ENCODE measurements at regions not wholly inside any gene's neighbourhood (a gene's known extent, or its start where the extent isn't known, plus 50 kb on each side); places are given as distances from the start of the nearest gene placed in this dataset.
"Not testable (repeated sequence)": the region's sequence is repeated elsewhere in the genome, so short reads cannot be mapped to it uniquely, and the experiment has no call there.

DNA sequence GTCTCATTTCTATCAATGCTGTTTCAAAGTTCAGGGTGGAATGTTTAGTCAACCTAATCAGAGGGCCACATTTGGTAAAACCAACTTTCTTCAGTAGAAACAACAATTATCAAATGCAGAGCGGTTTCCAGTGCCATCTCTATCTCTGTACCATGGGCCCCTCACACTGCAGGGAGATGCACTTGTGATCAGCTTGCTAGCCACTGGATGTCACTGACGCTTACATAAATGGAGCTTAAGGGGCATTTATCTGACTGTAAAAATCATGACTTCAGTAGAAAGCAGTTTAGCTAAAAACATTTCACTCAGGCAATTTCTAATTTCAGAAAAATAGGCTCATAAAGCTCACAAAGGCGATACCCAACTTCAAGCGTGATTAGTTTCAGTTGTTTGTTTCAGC, 678.0 kb downstream of the ZEB2 start:
- DNase-seq = no peak

DNA sequence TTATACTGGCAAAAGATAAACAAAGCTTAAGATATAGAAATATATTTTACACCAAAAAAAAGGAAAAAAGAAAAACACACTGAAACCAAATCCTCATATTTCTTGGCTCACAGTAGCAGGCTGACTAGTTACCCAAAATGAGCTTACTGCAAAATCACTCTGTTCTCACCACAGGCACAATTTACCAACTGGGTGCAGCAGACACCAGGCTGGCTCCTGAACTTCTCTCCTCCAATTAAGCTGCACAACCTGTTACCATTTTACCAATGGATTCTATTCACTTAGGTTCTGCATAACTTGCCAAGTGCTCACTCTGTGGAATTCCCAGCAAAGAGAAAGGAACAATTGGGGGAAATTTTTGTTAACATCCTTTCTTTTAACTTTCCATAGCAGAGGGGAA, 679.3 kb downstream of the ZEB2 start:
- no peak for DNase-seq

DNA sequence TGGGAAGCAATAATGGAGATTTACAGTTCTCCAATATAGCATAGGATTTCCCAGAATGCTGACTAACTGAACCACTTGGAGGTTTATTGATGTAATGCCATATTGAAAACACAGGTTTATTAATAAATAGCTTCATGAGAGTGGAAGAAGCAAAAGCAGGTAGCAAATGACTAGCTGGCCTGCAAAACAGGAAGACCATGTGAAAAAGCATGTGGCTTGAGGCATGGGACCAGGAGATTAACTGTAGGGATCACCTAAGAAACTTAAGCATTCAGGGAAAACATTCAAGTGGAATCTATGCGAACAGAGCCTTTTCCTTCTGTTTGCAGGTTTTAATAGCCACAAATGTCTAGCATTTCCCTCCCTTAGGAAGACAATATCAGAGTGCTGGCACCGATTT, 679.7 kb downstream of the ZEB2 start:
- DNase-seq = no peak

DNA sequence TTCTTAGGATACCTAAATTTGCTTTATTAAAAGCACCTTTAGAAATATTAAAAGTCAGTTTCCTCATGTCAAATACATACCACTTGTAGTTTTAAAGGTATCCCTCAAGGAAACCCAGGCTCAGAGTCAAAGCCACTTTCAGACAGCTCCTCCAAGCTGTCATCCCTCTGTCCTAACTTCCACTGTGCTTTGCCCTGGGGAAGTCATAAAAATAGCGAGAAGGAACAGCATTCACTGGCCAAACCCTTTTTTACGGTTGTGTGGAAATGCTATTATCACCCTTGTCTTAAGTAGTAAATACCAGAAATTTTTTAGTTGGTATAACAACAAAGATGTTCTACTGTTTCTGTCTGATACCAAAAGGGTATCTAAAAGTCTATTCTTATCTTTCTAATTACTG, 680.5 kb downstream of the ZEB2 start:
- DNase-seq = no peak

DNA sequence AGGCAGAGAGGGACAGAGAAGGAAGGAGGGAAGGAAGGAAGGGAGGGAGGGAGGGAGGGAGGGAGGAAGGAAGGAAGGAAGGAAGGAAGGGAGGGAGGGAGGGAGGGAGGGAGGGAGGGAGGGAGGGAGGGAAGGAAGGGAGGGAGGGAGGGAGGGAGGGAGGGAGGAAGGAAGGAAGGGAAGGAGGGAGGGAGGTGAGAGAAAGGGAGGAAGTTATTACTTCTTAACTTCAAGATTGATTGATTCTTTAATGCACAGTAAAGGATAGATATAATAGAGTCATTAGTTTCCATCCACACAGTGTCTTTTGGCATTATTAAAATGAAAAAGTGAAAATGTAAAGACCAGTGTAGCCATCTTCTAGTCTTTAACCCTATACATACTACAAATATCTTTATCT, 682.9 kb downstream of the ZEB2 start:
- DNase-seq = not testable (repeated sequence)

DNA sequence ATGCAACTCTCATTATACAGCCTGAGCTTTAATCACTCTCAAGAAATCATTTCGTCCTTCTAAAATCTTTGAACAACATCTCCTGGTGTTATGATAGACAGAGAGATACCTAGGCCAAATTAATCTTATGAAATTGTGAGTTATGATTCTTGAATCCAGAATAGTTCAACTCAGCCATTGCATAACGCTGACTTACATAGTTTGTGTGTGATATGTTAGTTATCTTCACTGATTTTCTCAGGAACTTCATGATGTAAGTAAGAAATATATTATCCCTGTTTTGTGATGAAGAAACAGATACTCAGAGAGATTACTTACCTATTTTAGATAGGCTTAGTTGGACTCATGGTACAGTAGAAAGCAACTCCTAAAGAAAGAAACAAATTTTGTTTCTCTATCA, 684.4 kb downstream of the ZEB2 start:
- no peak for DNase-seq

DNA sequence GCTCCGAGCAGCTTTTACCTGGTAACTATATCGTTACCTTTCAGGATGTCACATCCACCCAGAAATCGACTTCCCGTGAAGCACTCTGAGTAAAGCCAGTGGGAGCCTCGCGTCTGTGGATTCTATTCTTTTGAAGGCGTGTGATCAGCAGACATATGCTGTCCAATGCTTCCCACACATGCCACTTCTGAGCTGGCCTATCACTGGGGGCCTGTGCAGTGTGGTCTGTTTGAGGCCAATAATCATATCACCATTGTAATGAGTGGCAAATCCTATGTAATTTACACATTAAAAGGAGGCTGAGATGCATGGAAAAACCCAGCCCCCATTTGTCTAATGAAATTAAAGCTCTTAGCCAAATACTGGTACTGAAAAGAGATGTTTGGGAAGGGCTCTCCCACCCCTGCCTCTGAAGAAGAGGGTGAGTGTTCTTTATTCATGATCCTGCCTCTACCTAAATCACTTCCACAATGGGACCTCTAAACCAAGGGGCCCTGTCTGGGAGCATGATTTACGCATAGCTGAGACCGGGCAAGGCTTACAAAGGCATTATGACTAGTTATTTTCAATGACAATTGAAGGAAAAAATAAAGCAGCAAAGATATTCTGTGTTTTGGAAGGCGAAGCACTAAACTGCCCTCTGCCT, 686.8 kb downstream of the ZEB2 start:
- no peak for DNase-seq

DNA sequence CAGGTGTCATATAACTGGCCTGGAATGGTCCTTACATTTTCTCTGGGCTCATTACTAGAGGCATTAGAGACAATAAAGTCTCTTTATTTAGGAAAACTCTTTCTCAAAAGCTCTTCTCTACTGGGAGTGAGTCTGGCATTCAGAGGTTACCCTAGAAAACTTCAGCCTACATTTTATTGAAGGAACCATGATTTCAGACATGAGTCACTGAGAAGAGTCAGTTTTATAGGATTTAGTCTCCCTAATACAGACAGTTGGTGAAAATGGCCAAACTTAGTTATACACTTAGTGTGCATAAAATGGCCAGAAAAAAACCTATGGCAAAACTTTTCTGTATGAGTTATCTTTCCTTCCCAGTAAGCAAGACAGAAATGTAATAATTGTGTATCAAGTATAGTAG, 689.4 kb downstream of the ZEB2 start:
- no peak for DNase-seq

DNA sequence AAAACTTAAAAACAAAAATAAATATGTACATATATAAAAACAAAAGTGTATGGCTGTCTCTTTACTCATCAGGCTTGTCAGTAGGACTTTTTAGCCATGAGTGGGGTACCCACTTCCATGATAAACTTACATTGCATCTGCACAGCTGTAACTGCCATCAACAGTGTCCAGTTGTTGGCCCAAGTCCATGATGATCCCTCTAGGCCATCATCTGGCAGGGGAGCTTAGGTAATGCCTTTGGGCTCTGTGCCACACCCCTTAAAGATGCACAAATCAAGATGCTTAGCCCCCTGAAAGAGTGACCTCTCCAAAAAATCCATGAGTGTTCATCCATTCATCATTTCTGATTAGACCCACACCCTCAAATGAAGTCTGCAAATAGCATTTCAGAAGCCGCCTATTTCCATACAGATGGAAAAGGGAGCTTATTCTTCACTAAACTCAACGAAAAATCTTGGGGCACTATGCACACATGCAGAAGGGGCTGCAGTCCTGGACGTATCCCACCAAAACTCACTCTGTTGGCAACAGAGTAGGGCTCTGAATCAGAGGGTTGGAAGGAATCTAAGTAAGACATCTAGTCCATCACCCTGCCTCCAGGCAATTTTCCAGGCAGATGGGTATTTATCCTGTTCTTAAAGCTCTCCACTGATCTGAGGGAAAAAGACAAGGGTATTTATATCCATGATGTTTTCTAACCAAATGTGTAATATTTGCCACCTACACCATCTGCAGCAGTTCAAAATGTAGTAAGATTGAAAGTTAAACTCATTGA, 691.0 kb downstream of the ZEB2 start:
- DNase-seq = no peak

DNA sequence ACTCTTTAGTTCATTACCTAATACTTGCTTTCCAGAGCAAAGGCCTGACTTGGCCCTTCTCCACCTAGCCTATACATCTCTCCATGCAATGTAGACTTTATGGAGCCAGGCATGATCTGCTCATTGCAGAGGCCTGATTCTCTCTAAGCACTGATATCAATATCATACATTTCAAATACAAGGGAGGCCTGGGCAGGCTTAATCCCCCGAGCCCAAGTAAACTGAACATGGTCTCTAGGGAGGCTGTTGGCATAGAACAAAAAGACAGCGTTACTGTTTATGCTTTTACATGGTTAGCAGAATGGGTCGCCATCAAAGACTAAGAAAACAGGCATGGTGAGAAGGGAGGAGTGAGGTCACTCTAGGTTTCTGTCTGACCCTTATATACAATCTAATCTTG, 695.1 kb downstream of the ZEB2 start:
- no peak for DNase-seq

DNA sequence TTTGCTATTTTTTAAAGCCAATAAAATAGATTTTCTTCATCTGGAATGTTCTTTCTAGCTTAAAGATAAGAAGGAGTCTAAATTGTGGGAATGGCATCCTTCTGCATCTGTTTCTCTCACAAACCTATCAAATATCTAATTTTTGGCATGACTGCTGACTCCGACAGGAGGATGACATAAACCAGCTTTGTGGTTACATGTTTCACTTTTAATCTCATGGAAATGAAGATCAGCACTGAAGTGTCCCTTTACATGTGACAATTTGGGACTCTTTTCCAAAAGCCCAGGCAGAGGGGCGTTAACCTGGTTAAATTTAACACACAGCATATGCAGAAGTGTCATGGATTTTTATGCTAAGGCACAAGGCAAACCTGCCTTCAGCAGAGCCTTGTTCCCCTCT, 694.7 kb downstream of the ARHGAP15 start:
- no peak for DNase-seq

DNA sequence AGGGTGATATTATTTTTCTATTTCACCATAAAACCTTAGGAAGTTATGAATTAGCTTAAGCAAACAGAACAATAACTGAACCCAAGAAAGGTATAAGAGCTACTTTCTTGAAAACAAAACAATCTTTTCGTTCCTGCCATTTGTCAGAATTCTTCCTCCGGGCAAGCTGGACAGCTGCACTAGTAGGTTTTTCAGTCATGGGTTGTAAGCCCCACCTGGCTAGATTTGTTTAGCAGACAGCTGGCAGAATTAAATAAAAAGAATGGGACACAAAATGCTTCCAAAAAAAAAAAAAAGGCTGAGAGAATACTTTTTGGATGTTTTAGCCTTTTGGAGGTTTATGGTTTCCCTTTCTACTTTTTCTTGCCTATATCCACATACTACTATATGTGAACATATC, 694.1 kb downstream of the ARHGAP15 start:
- DNase-seq = no peak

DNA sequence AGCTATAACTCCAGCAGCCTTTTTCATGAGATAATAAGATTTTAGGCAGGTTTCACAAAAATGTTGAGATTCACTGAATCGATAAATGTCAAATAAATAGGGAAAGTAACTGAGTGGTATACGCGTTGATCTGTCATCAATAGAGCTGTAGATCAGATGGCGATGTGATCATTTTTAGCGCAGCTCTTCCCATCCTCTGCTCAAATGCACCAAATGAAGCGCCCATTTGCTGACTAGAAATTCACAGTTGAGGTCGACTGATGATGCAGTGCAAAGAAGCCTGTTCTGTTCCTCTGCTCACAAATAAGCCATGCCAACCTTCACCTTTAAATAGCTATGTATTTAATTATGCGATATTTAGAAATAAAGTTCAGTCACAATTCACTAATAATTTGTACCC, 693.5 kb downstream of the ARHGAP15 start:
- DNase-seq = no peak

DNA sequence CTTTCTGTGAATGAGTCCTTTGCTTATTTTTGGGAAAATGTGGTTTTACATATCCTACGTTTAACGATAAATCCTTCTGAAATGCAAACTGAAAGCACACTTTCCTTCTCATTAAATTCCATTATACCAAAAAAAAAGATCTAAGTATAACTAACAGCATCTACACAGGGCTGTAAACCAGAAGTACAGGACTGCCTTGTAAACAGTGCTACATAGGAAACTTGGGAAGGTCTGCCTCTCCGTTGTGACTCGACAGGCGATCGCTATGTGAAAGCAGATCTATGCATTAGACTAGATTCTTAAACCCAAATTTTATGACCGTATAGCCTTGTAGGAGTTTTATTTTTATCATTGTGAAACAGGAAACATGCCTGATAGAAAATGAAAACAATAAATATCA, 690.5 kb downstream of the ARHGAP15 start:
- no peak for DNase-seq

DNA sequence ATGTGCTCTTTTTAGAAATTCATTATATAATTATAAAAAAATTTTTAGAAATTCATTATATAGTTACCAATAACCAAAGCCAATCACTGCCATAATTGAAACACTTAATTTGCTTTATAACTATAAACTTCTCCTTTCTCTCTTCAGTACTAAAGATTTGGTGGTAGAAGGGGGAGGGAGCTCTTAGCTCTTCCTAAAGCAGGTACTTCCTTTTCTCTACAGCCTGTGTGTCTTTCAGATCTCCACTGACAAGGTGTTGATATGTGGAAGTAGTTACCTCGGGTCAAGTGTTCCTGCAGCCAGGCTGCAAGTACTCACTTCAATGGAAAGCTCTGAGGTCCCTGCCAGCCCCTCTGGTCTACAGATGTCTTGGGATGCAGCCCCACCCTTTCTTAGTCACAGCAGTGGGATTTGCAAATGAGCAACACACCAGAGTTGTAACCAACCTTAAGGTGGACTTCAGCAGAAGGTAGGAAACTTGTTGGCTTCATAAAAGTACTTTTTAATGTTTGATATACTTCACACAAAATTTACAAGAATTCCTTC, 690.0 kb downstream of the ARHGAP15 start:
- no peak for DNase-seq

Measured in DMS53 (cell line).